A673 (cell line): ENCODE measurements at regions not wholly inside any gene's neighbourhood (a gene's known extent, or its start where the extent isn't known, plus 50 kb on each side); places are given as distances from the start of the nearest gene placed in this dataset.

Source experiments
- BruUV-seq: library from RNA; stranded (reverse); fragments of 400-500 nt; replicated peaks from 2 replicates; lab custom pipeline; 2021; lab: Mats Ljungman, UMichigan
- CTCF ChIA-PET: fragments of 300-600 bp; sonication (Branson Sonifier 250); formaldehyde crosslinking; loops from one replicate; lab custom pipeline; 2022; ENCODE audit warnings: antibody characterized with exemption; lab: Charles Lee
- POLR2A ChIA-PET: fragments of 300-600 bp; sonication (Branson Sonifier 250); formaldehyde crosslinking; loops from one replicate; lab custom pipeline; 2022; ENCODE audit warnings: antibody characterized with exemption; ENCODE audit not compliant: low non-redundant PET; lab: Charles Lee
- DNase-seq: peaks from one replicate; pipeline ENCODE4 v3.0.0-alpha.2; 2015; ENCODE audit warnings: low spot score
- H3K27ac ChIP-seq: fragments of 200-600 bp; sonication (generic); 2 replicates; pipeline ENCODE4 v1.5.1; 2016; ENCODE audit warnings: mixed run types, low read depth, mild to moderate bottlenecking, mixed read lengths, antibody characterized with exemption, low read length; ENCODE audit not compliant: poor library complexity, severe bottlenecking
- H3K27me3 ChIP-seq: fragments of 200-600 bp; sonication (generic); replicated peaks from 2 replicates; pipeline ENCODE4 v1.6.1; 2017; ENCODE audit warnings: mixed run types, low read depth, mild to moderate bottlenecking, mixed read lengths, antibody characterized with exemption, low read length; ENCODE audit not compliant: insufficient read depth, poor library complexity
- H3K36me3 ChIP-seq: fragments of 200-600 bp; sonication (generic); 2 replicates; pipeline ENCODE4 v1.6.1; 2016; ENCODE audit warnings: mixed run types, mild to moderate bottlenecking, mixed read lengths, antibody characterized with exemption, low read length; ENCODE audit not compliant: insufficient read depth, poor library complexity, severe bottlenecking
- H3K4me1 ChIP-seq: fragments of 200-600 bp; sonication (generic); 2 replicates; pipeline ENCODE4 v1.6.1; 2017; ENCODE audit warnings: mixed run types, mild to moderate bottlenecking, mixed read lengths, antibody characterized with exemption, low read length; ENCODE audit not compliant: insufficient read depth, poor library complexity, severe bottlenecking
- H3K4me3 ChIP-seq: fragments of 200-600 bp; sonication (generic); 2 replicates; pipeline ENCODE4 v1.5.1; 2016; ENCODE audit warnings: low read depth, mixed run types, mild to moderate bottlenecking, mixed read lengths, low read length; ENCODE audit not compliant: poor library complexity, severe bottlenecking
- H3K9me3 ChIP-seq: fragments of 200-600 bp; sonication (generic); 2 replicates; pipeline ENCODE4 v1.6.1; 2016; ENCODE audit warnings: mixed run types, low read depth, mild to moderate bottlenecking, mixed read lengths, antibody characterized with exemption, low read length; ENCODE audit not compliant: poor library complexity, severe bottlenecking
- CTCF ChIP-seq: fragments of 300-800, 200-600 bp; sonication (generic); conservative IDR thresholded peaks from 2 replicates; pipeline ENCODE4 v1.5.1; 2017; ENCODE audit warnings: low read depth, mild to moderate bottlenecking, antibody characterized with exemption, low read length, moderate library complexity, mixed read lengths
- EZH2 ChIP-seq: fragments of 200-600 bp; sonication (generic); IDR thresholded peaks from 2 replicates; pipeline ENCODE4 v1.6.1; 2017; ENCODE audit warnings: borderline replicate concordance, low read depth, mild to moderate bottlenecking, mixed read lengths, antibody characterized with exemption, low read length; ENCODE audit not compliant: poor library complexity, severe bottlenecking
- intact Hi-C: fragments of 100-400 bp; cut with micrococcal nuclease; formaldehyde crosslinking; loops from one replicate; pipeline ENCODE4 v1.10.0; 2022; ENCODE audit not compliant: unreplicated experiment

- no peak for DNase-seq
- no peaks in the 10 kb centered on the region for H3K27me3 ChIP-seq
- H3K4me3 ChIP-seq: no peak overlapping the region
- CTCF ChIA-PET: no interaction called here
- POLR2A ChIA-PET: no interaction called here
- intact Hi-C loops: no loop called here
- H3K27ac ChIP-seq: no peak overlapping the region
- H3K36me3 ChIP-seq: no peaks in the 10 kb centered on the region
- TF ChIP-seq CTCF (no peak), EZH2 (no peak)
- no TSS peak for BruUV-seq
- no peaks in the 10 kb centered on the region for H3K9me3 ChIP-seq
- no peaks in the 10 kb centered on the region for H3K4me1 ChIP-seq
Measured at GRCh38 chr7:132639983-132640382, 63.7 kb upstream of the PLXNA4 start.

- Histone ChIP-seq H3K36me3 (no peaks in the 10 kb centered on the region), H3K4me3 (no peak overlapping the region), H3K27me3 (no peaks in the 10 kb centered on the region), H3K4me1 (no peaks in the 10 kb centered on the region), H3K27ac (no peak overlapping the region), H3K9me3 (no peaks in the 10 kb centered on the region)
- no peak for DNase-seq
- TF ChIP-seq EZH2: no peak
- TF ChIP-seq CTCF: no peak
- ChIA-PET POLR2A (no interaction called here), CTCF (no interaction called here)
- no TSS peak for BruUV-seq
- intact Hi-C loops: no loop called here
Measured at GRCh38 chr7:132638000-132638399, 61.7 kb upstream of the PLXNA4 start.

- no TSS peak for BruUV-seq
- intact Hi-C loops: no loop called here
Measured at GRCh38 chr7:132636581-132636980, 60.3 kb upstream of the PLXNA4 start.

More at GRCh38 chr7:132636581-132636980, 60.3 kb upstream of the PLXNA4 start:
- Histone ChIP-seq H3K36me3 (no peaks in the 10 kb centered on the region), H3K27me3 (no peaks in the 10 kb centered on the region), H3K4me1 (no peaks in the 10 kb centered on the region), H3K4me3 (no peak overlapping the region), H3K9me3 (no peaks in the 10 kb centered on the region), H3K27ac (no peak overlapping the region)
- CTCF ChIA-PET: no interaction called here
- TF ChIP-seq EZH2: no peak
- no peak for TF ChIP-seq CTCF
- no peak for DNase-seq
- POLR2A ChIA-PET: no interaction called here
